Tibial nerve (tissue), 4 donors: ENCODE measurements at regions not wholly inside any gene's neighbourhood (a gene's known extent, or its start where the extent isn't known, plus 50 kb on each side); places are given as distances from the start of the nearest gene placed in this dataset.

ENCODE experiments used
- CTCF ChIP-seq, 5 experiments: fragments of 200-600 bp in 3 of 5; fragments of 450-650 bp in 2 of 5; sonication (generic) in 3 of 5; IDR thresholded peaks; one replicate each; pipeline ENCODE4 v1.5.1; 2016 to 2019; ENCODE audit warnings: antibody characterized with exemption in 5 of 5, mild to moderate bottlenecking in 3 of 5, moderate library complexity in 2 of 5
- EP300 ChIP-seq, 2 donors: sonication (generic); formaldehyde crosslinking; IDR thresholded peaks; one replicate each; pipeline ENCODE4 v1.6.1; 2017; ENCODE audit warnings: antibody characterized with exemption in 2 of 2, mild to moderate bottlenecking in 1 of 2
- POLR2A ChIP-seq, 2 donors: fragments of 450-650 bp; IDR thresholded peaks; one replicate each; pipeline ENCODE4 v1.6.1; 2017; ENCODE audit warnings: antibody characterized with exemption in 2 of 2, mild to moderate bottlenecking in 2 of 2, moderate library complexity in 2 of 2

GRCh38 chr12:125689576-125690410, 624.6 kb downstream of the AACS start:
- no peak for TF ChIP-seq CTCF (IDR thresholded peaks at IDR 0.05)
- no peak for TF ChIP-seq EP300 (IDR thresholded peaks at IDR 0.05)
- TF ChIP-seq POLR2A (IDR thresholded peaks at IDR 0.05): no peak
